GM12872 (cell line): ENCODE measurements at regions not wholly inside any gene's neighbourhood (a gene's known extent, or its start where the extent isn't known, plus 50 kb on each side); places are given as distances from the start of the nearest gene placed in this dataset.

ENCODE experiments used
- CTCF ChIP-seq: IDR thresholded peaks from 3 replicates; pipeline ENCODE4 v1.5.1; 2011; ENCODE audit warnings: low read depth, mild to moderate bottlenecking, low read length, moderate library complexity; ENCODE audit not compliant: insufficient read depth

- no peak for TF ChIP-seq CTCF
These were observed 250.4 kb downstream of the C12orf75 start for GRCh38 chr12:105580821-105581352.

GRCh38 chr12:105581420-105581819, 250.9 kb downstream of the C12orf75 start:
- TF ChIP-seq CTCF = no peak

GRCh38 chr12:105585107-105585506, 254.6 kb downstream of the C12orf75 start:
- TF ChIP-seq CTCF = no peak

GRCh38 chr12:105587237-105587636, 256.7 kb downstream of the C12orf75 start:
- no peak for TF ChIP-seq CTCF

GRCh38 chr12:105588106-105588505, 257.6 kb downstream of the C12orf75 start:
- no peak for TF ChIP-seq CTCF

- no peak for TF ChIP-seq CTCF
These were observed 260.1 kb downstream of the C12orf75 start for GRCh38 chr12:105590571-105590970.

GRCh38 chr12:105595440-105595839, 264.9 kb downstream of the C12orf75 start:
- TF ChIP-seq CTCF = no peak
